ENCODE measurements at regions not wholly inside any gene's neighbourhood (a gene's known extent, or its start where the extent isn't known, plus 50 kb on each side); places are given as distances from the start of the nearest gene placed in this dataset.

DNA sequence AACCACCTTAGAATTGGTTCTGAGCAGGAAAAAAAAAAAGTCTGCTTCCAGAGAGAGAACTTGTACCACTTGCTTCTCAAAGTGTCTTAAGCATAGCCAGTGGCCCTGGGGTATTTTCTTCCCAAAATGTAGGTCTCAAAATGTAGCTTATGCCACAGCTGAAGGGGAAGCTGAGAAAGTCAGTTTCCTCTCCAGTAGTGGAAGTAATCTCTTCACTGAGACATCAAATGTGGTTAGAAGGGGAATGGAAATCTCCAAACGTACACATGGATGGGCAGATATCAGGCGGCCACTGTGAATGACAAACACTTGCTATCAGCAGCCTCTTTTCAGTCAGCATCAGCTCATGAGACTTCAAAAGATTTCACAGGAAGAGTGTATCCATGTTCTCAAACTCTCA, 841.2 kb downstream of the TUSC7 start:
- Histone ChIP-seq H3K9me3 (no peaks in the 10 kb centered on the region), H3K4me1 (no peaks in the 10 kb centered on the region), H3K36me3 (no peaks in the 10 kb centered on the region), H3K4me3 (no peak overlapping the region), H3K27me3 (no peaks in the 10 kb centered on the region), H3K27ac (no peak overlapping the region)
- 10% methylated on average over 2 of the region's 2 CpGs for WGBS (ENCODE audit: insufficient coverage, low coverage, low lambda C conversion rate, missing lambda C conversion rate)
- TF ChIP-seq POLR2A (IDR thresholded peaks at IDR 0.05), result no peak
- TF ChIP-seq, protein P1, sequence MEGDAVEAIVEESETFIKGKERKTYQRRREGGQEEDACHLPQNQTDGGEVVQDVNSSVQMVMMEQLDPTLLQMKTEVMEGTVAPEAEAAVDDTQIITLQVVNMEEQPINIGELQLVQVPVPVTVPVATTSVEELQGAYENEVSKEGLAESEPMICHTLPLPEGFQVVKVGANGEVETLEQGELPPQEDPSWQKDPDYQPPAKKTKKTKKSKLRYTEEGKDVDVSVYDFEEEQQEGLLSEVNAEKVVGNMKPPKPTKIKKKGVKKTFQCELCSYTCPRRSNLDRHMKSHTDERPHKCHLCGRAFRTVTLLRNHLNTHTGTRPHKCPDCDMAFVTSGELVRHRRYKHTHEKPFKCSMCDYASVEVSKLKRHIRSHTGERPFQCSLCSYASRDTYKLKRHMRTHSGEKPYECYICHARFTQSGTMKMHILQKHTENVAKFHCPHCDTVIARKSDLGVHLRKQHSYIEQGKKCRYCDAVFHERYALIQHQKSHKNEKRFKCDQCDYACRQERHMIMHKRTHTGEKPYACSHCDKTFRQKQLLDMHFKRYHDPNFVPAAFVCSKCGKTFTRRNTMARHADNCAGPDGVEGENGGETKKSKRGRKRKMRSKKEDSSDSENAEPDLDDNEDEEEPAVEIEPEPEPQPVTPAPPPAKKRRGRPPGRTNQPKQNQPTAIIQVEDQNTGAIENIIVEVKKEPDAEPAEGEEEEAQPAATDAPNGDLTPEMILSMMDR (IDR thresholded peaks at IDR 0.05), result no peak
- ATAC-seq, result no peak
- intact Hi-C loops (cut with DNase I), result no loop called here
- no peak for DNase-seq

DNA sequence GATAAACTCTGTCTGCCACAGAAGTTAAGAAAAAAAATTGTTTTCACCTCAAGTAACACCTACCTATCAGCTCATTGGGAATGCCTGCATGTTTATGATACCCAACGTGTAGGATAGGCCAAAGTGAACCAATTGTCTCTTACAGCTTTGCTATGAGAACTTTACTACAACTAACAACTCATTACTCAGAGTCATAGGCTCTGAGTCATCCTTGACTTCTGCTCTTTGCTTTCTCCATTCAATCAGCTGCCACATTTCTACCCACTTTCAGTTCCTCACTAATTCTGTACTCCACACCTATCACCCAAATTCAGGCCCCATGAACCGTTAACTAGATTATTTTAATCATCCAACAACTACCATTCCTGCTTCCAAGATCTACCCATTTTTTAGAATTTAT, 843.9 kb downstream of the TUSC7 start:
- H3K9me3 ChIP-seq, result no peaks in the 10 kb centered on the region
- peak in 1 of 4 donors; percentile 62 for ATAC-seq
- intact Hi-C loops (cut with DNase I), result no loop called here
- no peak overlapping the region for H3K4me3 ChIP-seq
- H3K4me1 ChIP-seq, result no peaks in the 10 kb centered on the region
- no peaks in the 10 kb centered on the region for H3K27me3 ChIP-seq
- DNase-seq, result no peak
- no peak overlapping the region for H3K27ac ChIP-seq
- WGBS (ENCODE audit: insufficient coverage, low coverage, low lambda C conversion rate, missing lambda C conversion rate), result 12% methylated on average over 2 of the region's 2 CpGs
- TF ChIP-seq, protein P1 (IDR thresholded peaks at IDR 0.05), result no peak
- no peak for TF ChIP-seq POLR2A (IDR thresholded peaks at IDR 0.05)
- no peaks in the 10 kb centered on the region for H3K36me3 ChIP-seq

DNA sequence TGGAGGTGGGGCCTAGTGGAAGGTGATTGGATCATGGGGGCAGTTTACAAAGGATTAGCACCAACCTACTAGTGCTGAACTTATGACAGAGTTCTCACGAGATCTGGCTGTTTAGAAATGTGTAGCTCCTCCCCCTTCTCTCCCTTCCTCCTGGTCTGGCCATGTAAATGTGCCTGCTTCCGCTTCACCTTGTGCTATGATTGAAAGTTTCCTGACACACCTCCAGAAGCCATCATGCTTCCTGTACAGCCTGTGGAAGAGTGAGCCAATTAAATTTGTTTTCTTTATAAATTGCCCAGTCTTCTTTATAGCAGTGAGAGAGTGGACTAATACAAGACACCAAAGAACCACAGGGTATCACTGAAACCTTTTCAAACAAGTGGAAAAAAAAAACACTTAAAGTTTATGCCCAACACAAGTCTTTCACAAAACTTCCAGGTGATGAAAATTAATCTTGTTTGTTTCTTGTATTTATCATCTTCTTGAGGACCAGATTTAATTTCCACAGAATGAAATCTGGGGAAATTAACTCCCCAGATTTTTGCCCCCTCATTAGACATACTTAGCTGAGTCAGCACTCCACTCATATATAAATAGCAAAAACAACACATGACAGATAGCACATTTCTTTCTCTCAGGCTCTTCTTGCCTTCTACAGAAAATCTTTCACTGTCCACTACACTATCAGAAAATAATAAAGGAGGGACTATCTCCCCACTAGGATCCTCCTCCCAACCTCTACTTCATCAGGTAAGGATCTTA, 847.2 kb downstream of the TUSC7 start:
- Histone ChIP-seq H3K4me3 (no peak overlapping the region), H3K27me3 (no peaks in the 10 kb centered on the region), H3K9me3 (no peaks in the 10 kb centered on the region), H3K4me1 (no peaks in the 10 kb centered on the region), H3K36me3 (no peaks in the 10 kb centered on the region), H3K27ac (no peak overlapping the region)
- DNase-seq, result no peak
- intact Hi-C loops (cut with DNase I), result no loop called here
- TF ChIP-seq, protein P1 (IDR thresholded peaks at IDR 0.05), result no peak
- no peak for TF ChIP-seq POLR2A (IDR thresholded peaks at IDR 0.05)
- WGBS (ENCODE audit: insufficient coverage, low coverage, low lambda C conversion rate, missing lambda C conversion rate), result 10% methylated on average over 1 of the region's 2 CpGs
- ATAC-seq, result no peak

DNA sequence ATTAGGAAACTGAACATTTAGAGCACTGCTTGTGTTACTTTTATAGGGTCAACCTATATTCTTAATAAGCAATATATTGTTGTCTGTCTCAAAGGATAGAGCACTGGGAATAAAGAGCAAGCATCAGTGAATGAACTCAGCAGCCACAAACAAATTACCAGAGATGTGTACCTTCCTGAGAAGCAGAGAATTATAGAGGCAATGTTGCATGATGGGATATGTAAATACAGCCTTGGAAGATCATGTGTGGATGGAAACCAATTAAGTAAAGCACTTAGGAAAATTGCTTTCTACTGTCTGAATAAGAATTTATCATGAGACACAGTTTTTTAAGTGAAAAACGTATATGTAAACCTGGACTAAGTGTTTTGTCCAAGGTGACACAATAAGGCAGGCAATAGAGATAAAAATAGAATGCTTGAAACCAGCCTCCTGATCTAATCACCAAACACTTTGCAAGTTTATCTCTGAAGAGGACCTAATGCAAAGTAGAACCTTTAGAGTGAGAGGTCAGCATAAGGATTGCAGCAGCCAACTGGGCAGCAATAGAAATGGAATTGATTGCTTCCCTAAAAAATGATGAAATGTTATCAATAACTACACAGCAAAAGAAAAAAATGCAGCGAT, 848.0 kb downstream of the TUSC7 start:
- DNase-seq, result no peak
- WGBS (ENCODE audit: insufficient coverage, low coverage, low lambda C conversion rate, missing lambda C conversion rate), result 39% methylated on average over 2 of the region's 2 CpGs
- H3K4me1 ChIP-seq, result no peaks in the 10 kb centered on the region
- intact Hi-C loops (cut with DNase I), result no loop called here
- TF ChIP-seq, protein P1 (IDR thresholded peaks at IDR 0.05), result no peak
- no peak for TF ChIP-seq POLR2A (IDR thresholded peaks at IDR 0.05)
- no peaks in the 10 kb centered on the region for H3K36me3 ChIP-seq
- H3K27me3 ChIP-seq, result no peaks in the 10 kb centered on the region
- ATAC-seq, result no peak
- no peaks in the 10 kb centered on the region for H3K9me3 ChIP-seq
- H3K4me3 ChIP-seq, result no peak overlapping the region
- H3K27ac ChIP-seq, result no peak overlapping the region

Measured in right lobe of liver (tissue), 6 donors.